ENCODE measurements at regions not wholly inside any gene's neighbourhood (a gene's known extent, or its start where the extent isn't known, plus 50 kb on each side); places are given as distances from the start of the nearest gene placed in this dataset.
A peak's percentile ranks its signal among the peaks of the same experiment; 100 is the strongest.

- no peak for DNase-seq (ENCODE audit: low read depth)
Observed at GRCh38 chr15:94535298-94536048, 304.1 kb downstream of the MCTP2 start.

- DNase-seq (ENCODE audit: low read depth), result no peak
Observed at GRCh38 chr15:94536549-94536948, 305.2 kb downstream of the MCTP2 start.

- DNase-seq (ENCODE audit: low read depth), result no peak
Observed at GRCh38 chr15:94538280-94538679, 306.9 kb downstream of the MCTP2 start.

GRCh38 chr15:94542391-94542790, 311.0 kb downstream of the MCTP2 start:
- DNase-seq (ENCODE audit: low read depth), result no peak

GRCh38 chr15:94546808-94547207, 315.4 kb downstream of the MCTP2 start:
- no peak for DNase-seq (ENCODE audit: low read depth)

GRCh38 chr15:94547711-94548110, 316.4 kb downstream of the MCTP2 start:
- no peak for DNase-seq (ENCODE audit: low read depth)

GRCh38 chr15:94555841-94556519, 324.6 kb downstream of the MCTP2 start:
- DNase-seq (ENCODE audit: low read depth), result no peak

- DNase-seq (ENCODE audit: low read depth), result no peak
Observed at GRCh38 chr15:94561036-94561689, 329.8 kb downstream of the MCTP2 start.

- DNase-seq (ENCODE audit: low read depth), result no peak
Observed at GRCh38 chr15:94563456-94563855, 332.1 kb downstream of the MCTP2 start.

- DNase-seq (ENCODE audit: low read depth), result peak; percentile 13
Observed at GRCh38 chr15:94576889-94577533, 345.6 kb downstream of the MCTP2 start.

- no peak for DNase-seq (ENCODE audit: low read depth)
Observed at GRCh38 chr15:94579286-94579685, 347.9 kb downstream of the MCTP2 start.

- DNase-seq (ENCODE audit: low read depth), result no peak
Observed at GRCh38 chr15:94580211-94580885, 349.0 kb downstream of the MCTP2 start.

- DNase-seq (ENCODE audit: low read depth), result peak; percentile 4
Observed at GRCh38 chr15:94582368-94582767, 351.0 kb downstream of the MCTP2 start.

GRCh38 chr15:94584833-94585244, 353.5 kb downstream of the MCTP2 start:
- DNase-seq (ENCODE audit: low read depth), result peak; percentile 23

- no peak for DNase-seq (ENCODE audit: low read depth)
Observed at GRCh38 chr15:94586099-94586498, 354.7 kb downstream of the MCTP2 start.

- no peak for DNase-seq (ENCODE audit: low read depth)
Observed at GRCh38 chr15:94587113-94587512, 355.8 kb downstream of the MCTP2 start.

GRCh38 chr15:94588993-94589392, 357.6 kb downstream of the MCTP2 start:
- DNase-seq (ENCODE audit: low read depth), result no peak

GRCh38 chr15:94592495-94592894, 361.1 kb downstream of the MCTP2 start:
- DNase-seq (ENCODE audit: low read depth), result no peak

- no peak for DNase-seq (ENCODE audit: low read depth)
Observed at GRCh38 chr15:94596707-94597106, 365.3 kb downstream of the MCTP2 start.

GRCh38 chr15:94600505-94600904, 369.1 kb downstream of the MCTP2 start:
- no peak for DNase-seq (ENCODE audit: low read depth)

GRCh38 chr15:94602754-94603470, 371.6 kb downstream of the MCTP2 start:
- DNase-seq (ENCODE audit: low read depth), result no peak
